Brain microvascular endothelial cell (primary cell): ENCODE measurements at regions not wholly inside any gene's neighbourhood (a gene's known extent, or its start where the extent isn't known, plus 50 kb on each side); places are given as distances from the start of the nearest gene placed in this dataset.

Experiments used
- DNase-seq: peaks from one replicate; pipeline ENCODE4 v3.0.0-alpha.2; 2020
- H3K27ac ChIP-seq: fragments of 250-450 bp; sonication (Bioruptor Pico); 2 replicates; pipeline ENCODE4 v1.5.1; 2020; ENCODE audit warnings: mild to moderate bottlenecking, moderate library complexity
- H3K27me3 ChIP-seq: fragments of 250-450 bp; sonication (Bioruptor Pico); replicated peaks from 2 replicates; pipeline ENCODE4 v1.5.1; 2020; ENCODE audit warnings: mild to moderate bottlenecking
- H3K36me3 ChIP-seq: fragments of 250-450 bp; sonication (Bioruptor Pico); replicated peaks from 2 replicates; pipeline ENCODE4 v1.5.1; 2020; ENCODE audit warnings: mild to moderate bottlenecking
- H3K4me3 ChIP-seq: 2 replicates; pipeline ENCODE4 v1.5.1; 2011; ENCODE audit warnings: low read depth, mild to moderate bottlenecking, control low read depth, low read length, moderate library complexity
- CTCF ChIP-seq: IDR thresholded peaks from 2 replicates; pipeline ENCODE4 v1.5.1; 2011; ENCODE audit warnings: low read depth, mild to moderate bottlenecking, moderate library complexity, low read length, control low read depth, inconsistent platforms; ENCODE audit errors: missing control alignments
- in situ Hi-C: cut with HindIII; loops from 2 replicates; pipeline ENCODE4 v1.10.0; 2017; ENCODE audit warnings: low sequenced_read_pairs, low pct_ligation_motif_present

DNA sequence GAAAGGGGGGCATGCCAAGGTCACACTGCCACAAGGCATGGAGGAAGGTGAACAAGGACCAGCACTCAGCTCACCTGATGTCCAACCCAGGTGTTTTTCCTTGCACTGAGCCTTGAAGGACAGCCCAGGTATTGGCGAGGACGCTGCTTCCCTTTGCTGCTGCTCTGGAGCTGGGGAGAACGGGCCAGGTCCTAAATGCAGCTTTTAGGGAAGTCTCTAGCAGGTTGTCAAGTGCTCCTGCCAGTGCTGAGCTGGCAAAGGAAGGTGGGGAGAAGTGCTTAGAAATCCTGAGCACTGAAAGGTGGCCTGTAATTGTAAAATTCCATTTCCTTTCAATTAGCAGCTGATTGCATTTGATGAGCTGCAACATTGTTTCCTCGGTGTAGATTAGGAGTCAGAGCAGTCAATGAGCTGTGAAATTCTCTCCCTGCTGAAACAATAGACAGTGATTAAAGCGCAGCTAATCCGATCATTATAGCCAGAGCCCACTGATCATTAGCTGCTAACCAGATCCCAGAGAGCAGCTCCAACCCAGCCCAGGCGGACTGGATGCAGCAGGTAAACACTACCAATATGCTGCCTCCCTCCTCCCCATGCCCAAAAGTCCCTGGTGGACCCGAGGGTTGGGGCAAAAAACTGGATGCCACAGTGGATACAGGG lies 507.6 kb downstream of the INSC start:
- TF ChIP-seq CTCF: no peak
- in situ Hi-C loops: no loop called here
- Histone ChIP-seq H3K27me3 (no peaks in the 10 kb centered on the region), H3K4me3 (no peak overlapping the region), H3K27ac (no peak overlapping the region), H3K36me3 (no peaks in the 10 kb centered on the region)
- no peak for DNase-seq

DNA sequence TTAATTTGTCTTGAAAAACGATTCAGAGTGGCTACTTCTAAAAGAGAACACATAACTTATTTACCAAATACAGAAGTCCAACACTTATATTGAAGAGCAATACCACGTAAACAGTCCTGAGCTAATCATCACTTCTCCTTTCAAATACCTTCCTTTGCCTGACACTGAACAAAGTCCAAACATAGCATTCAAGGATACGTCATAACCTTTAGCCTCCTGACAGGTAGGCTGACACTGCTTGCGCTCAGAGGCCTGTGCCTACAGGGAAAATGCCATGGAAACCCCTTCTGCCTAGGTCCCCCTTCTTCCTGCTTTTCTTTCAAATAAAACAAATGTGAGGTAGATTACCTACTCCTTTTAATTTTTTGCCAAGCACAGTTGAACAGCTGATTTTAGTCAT lies 510.0 kb downstream of the INSC start:
- TF ChIP-seq CTCF: no peak
- Histone ChIP-seq H3K4me3 (no peak overlapping the region), H3K27ac (no peak overlapping the region), H3K36me3 (no peaks in the 10 kb centered on the region), H3K27me3 (no peaks in the 10 kb centered on the region)
- in situ Hi-C loops: no loop called here
- no peak for DNase-seq

GRCh38 chr11:15625691-15626090 lies 511.0 kb downstream of the INSC start:
- TF ChIP-seq CTCF: no peak
- in situ Hi-C loops: no loop called here

GRCh38 chr11:15627560-15627959 lies 512.8 kb downstream of the INSC start:
- in situ Hi-C loops: no loop called here
- no peaks in the 10 kb centered on the region for H3K27me3 ChIP-seq
- peak; percentile 51 for DNase-seq
- no peaks in the 10 kb centered on the region for H3K36me3 ChIP-seq
- no peak for TF ChIP-seq CTCF
- H3K4me3 ChIP-seq: no peak overlapping the region
- no peak overlapping the region for H3K27ac ChIP-seq

More at GRCh38 chr11:15625691-15626090, 511.0 kb downstream of the INSC start:
- Histone ChIP-seq H3K4me3 (no peak overlapping the region), H3K27me3 (no peaks in the 10 kb centered on the region), H3K27ac (no peak overlapping the region), H3K36me3 (no peaks in the 10 kb centered on the region)
- no peak for DNase-seq

GRCh38 chr11:15629690-15630321 lies 515.1 kb downstream of the INSC start:
- Histone ChIP-seq H3K27me3 (no peaks in the 10 kb centered on the region), H3K4me3 (no peak overlapping the region), H3K27ac (no peak overlapping the region), H3K36me3 (no peaks in the 10 kb centered on the region)
- TF ChIP-seq CTCF: peak; percentile 36
- DNase-seq: peak; percentile 42
- in situ Hi-C loops: no loop called here

GRCh38 chr11:15630896-15631295 lies 516.2 kb downstream of the INSC start:
- no peak for DNase-seq
- in situ Hi-C loops: no loop called here
- H3K36me3 ChIP-seq: no peaks in the 10 kb centered on the region

More at GRCh38 chr11:15630896-15631295, 516.2 kb downstream of the INSC start:
- no peak overlapping the region for H3K4me3 ChIP-seq
- TF ChIP-seq CTCF: no peak
- no peak overlapping the region for H3K27ac ChIP-seq
- no peaks in the 10 kb centered on the region for H3K27me3 ChIP-seq
